HCT116 (cell line): ENCODE measurements at regions not wholly inside any gene's neighbourhood (a gene's known extent, or its start where the extent isn't known, plus 50 kb on each side); places are given as distances from the start of the nearest gene placed in this dataset.

Source experiments
- ATAC-seq: fragments of 200-7000 bp; cut with Tn5 transposase; 2 replicates; pipeline ENCODE4 v1.9.1; 2020; ENCODE audit warnings: mild to moderate bottlenecking, moderate library complexity
- BruUV-seq: library from RNA; stranded (reverse); fragments of 400-500 nt; replicated peaks from 2 replicates; lab custom pipeline; 2021; lab: Mats Ljungman, UMichigan
- CTCF ChIA-PET: fragments of 300-600 bp; sonication (Branson Sonifier 250); formaldehyde crosslinking; loops from one replicate; lab custom pipeline; 2021; ENCODE audit warnings: antibody characterized with exemption; lab: Charles Lee
- POLR2A ChIA-PET: fragments of 300-600, 350-600 bp; sonication (Branson Sonifier 250); formaldehyde crosslinking; loops from one replicate; lab custom pipeline; 2021; ENCODE audit warnings: antibody characterized with exemption; lab: Charles Lee
- RAD21 ChIA-PET, 2 experiments: fragments of 300-600 bp; sonication (Branson Sonifier 250); formaldehyde crosslinking; loops; one replicate each; lab custom pipeline; 2023; ENCODE audit warnings: low total read pairs in 2 of 2; ENCODE audit not compliant: uncharacterized antibody in 2 of 2, unreplicated experiment in 2 of 2, low non-redundant PET in 1 of 2; lab: Charles Lee
- DNase-seq: peaks from one replicate; pipeline ENCODE4 v3.0.0-alpha.2; 2010; ENCODE audit warnings: low read depth, low spot score
- H2AFZ ChIP-seq: fragments of 200-600 bp; shearing (Covaris generic), sonication (generic); 2 replicates; pipeline ENCODE4 v1.6.1; 2017; ENCODE audit warnings: low read depth, mixed run types, mixed read lengths, antibody characterized with exemption, low read length; ENCODE audit not compliant: poor library complexity, severe bottlenecking
- H3K27ac ChIP-seq: 2 replicates; pipeline ENCODE4 v1.5.1; 2012; ENCODE audit warnings: low read depth, low read length
- H3K27me3 ChIP-seq: fragments of 200-600 bp; sonication (generic); 2 replicates; pipeline ENCODE4 v1.6.1; 2016; ENCODE audit warnings: mixed run types, low read length, mixed read lengths; ENCODE audit not compliant: insufficient read depth
- H3K36me3 ChIP-seq, 2 experiments: fragments of 200-500 bp in 1 of 2; fragments of 200-600 bp in 1 of 2; sonication (Bioruptor generic) in 1 of 2; sonication (generic) in 1 of 2; 2 replicates each; pipeline versions ENCODE4 v1.5.1 to v1.6.1; 2014 to 2016; ENCODE audit warnings: low read length in 2 of 2, inconsistent platforms in 1 of 2, mixed read lengths in 1 of 2, mixed run types in 1 of 2; ENCODE audit not compliant: insufficient read depth in 2 of 2, control insufficient read depth in 1 of 2
- H3K4me1 ChIP-seq, 2 experiments: fragments of 200-600 bp in 1 of 2; sonication (generic) in 1 of 2; 2 replicates each; pipeline versions ENCODE4 v1.5.1 to v1.6.1; 2012 to 2017; ENCODE audit warnings: low read length in 2 of 2, inconsistent platforms in 1 of 2, mild to moderate bottlenecking in 1 of 2, mixed read lengths in 1 of 2, mixed run types in 1 of 2, moderate library complexity in 1 of 2; ENCODE audit not compliant: insufficient read depth in 2 of 2, control insufficient read depth in 1 of 2
- H3K4me2 ChIP-seq: fragments of 200-600 bp; sonication (generic); 2 replicates; pipeline ENCODE4 v1.6.1; 2017; ENCODE audit warnings: mixed run types, low read length, mixed read lengths
- H3K4me3 ChIP-seq, 2 experiments: fragments of 200-600 bp in 1 of 2; sonication (generic) in 1 of 2; replicated peaks in 1 of 2; 2 replicates each; pipeline ENCODE4 v1.5.1; 2011 to 2016; ENCODE audit warnings: low read length in 2 of 2, control low read depth in 1 of 2, low read depth in 1 of 2, mild to moderate bottlenecking in 1 of 2, mixed read lengths in 1 of 2, mixed run types in 1 of 2
- H3K79me2 ChIP-seq: fragments of 200-600 bp; sonication (generic); 2 replicates; pipeline ENCODE4 v1.6.1; 2017; ENCODE audit warnings: mild to moderate bottlenecking, mixed run types, low read length, moderate library complexity, mixed read lengths; ENCODE audit not compliant: insufficient read depth
- H3K9ac ChIP-seq: fragments of 200-600 bp; sonication (generic); 2 replicates; pipeline ENCODE4 v1.6.1; 2016; ENCODE audit warnings: low read length, mixed read lengths
- H3K9me2 ChIP-seq: fragments of 200-600 bp; sonication (generic), shearing (Covaris generic); 2 replicates; pipeline ENCODE4 v1.6.1; 2017; ENCODE audit warnings: mixed run types, mild to moderate bottlenecking, moderate library complexity; ENCODE audit not compliant: insufficient read depth
- H3K9me3 ChIP-seq, 2 experiments: fragments of 200-500 bp in 1 of 2; fragments of 200-600 bp in 1 of 2; sonication (Bioruptor generic) in 1 of 2; sonication (generic) in 1 of 2; 2 replicates each; pipeline ENCODE4 v1.6.1; 2014 to 2017; ENCODE audit warnings: low read length in 2 of 2, mixed read lengths in 2 of 2, inconsistent platforms in 1 of 2, low read depth in 1 of 2, mild to moderate bottlenecking in 1 of 2, mixed run types in 1 of 2, moderate library complexity in 1 of 2; ENCODE audit not compliant: control insufficient read depth in 1 of 2, insufficient read depth in 1 of 2
- H4K20me1 ChIP-seq: fragments of 200-600 bp; sonication (generic), shearing (Covaris generic); 2 replicates; pipeline ENCODE4 v1.6.1; 2017; ENCODE audit warnings: mixed run types, mild to moderate bottlenecking, moderate library complexity; ENCODE audit not compliant: insufficient read depth
- CBX3 ChIP-seq: IDR thresholded peaks from 2 replicates; pipeline ENCODE4 v1.6.1; 2012; ENCODE audit warnings: low read depth
- ELF1 ChIP-seq: IDR thresholded peaks from 2 replicates; pipeline ENCODE4 v1.6.1; 2012; ENCODE audit warnings: low read depth, borderline replicate concordance
- EZH2 ChIP-seq: fragments of 200-600 bp; sonication (generic); IDR thresholded peaks from 2 replicates; pipeline ENCODE4 v1.6.1; 2017; ENCODE audit warnings: antibody characterized with exemption, mixed run types
- EZH2phosphoT487 ChIP-seq: fragments of 200-600 bp; IDR thresholded peaks from 2 replicates; pipeline ENCODE4 v1.6.1; 2018; ENCODE audit warnings: antibody characterized with exemption, borderline replicate concordance
- FOSL1 ChIP-seq: IDR thresholded peaks from 2 replicates; pipeline ENCODE4 v1.6.1; 2012; ENCODE audit warnings: low read depth
- POLR2AphosphoS5 ChIP-seq: IDR thresholded peaks from 2 replicates; pipeline ENCODE4 v1.6.1; 2011; ENCODE audit warnings: mild to moderate bottlenecking, low read depth, low read length, moderate library complexity
- REST ChIP-seq: IDR thresholded peaks from 2 replicates; pipeline ENCODE4 v1.6.1; 2012; ENCODE audit warnings: low read depth
- SP1 ChIP-seq: IDR thresholded peaks from 2 replicates; pipeline ENCODE4 v1.6.1; 2012; ENCODE audit warnings: low read depth
- intact Hi-C: fragments of 100-400 bp; cut with micrococcal nuclease; formaldehyde crosslinking; loops from 2 replicates; pipeline ENCODE4 v1.10.0; 2022

DNA sequence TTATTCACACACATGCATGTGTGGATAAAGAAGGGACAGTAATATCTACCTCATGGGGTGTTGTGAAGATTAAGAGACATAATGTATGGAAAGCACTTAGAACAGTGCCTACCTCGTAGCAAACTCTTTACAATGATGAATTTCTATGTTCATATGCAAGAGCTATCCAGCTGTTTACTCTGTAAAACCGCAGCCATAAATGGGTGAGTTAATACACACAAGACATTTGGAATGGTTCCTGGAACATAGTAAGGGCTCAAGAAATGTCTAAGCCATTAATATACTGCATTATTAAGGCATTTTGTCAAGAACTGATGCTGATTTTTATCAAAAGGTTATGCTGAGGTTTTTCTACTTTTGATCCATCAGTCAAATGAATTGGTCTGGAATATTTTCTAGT is 1076.2 kb downstream of the TSN start (continued):
- TF ChIP-seq EZH2phosphoT487 (no peak), CBX3 (no peak)

- H3K36me3 ChIP-seq: no peaks in the 10 kb centered on the region
- H2AFZ ChIP-seq: no peak overlapping the region
- H3K27ac ChIP-seq: no peak overlapping the region
- no peaks in the 10 kb centered on the region for H4K20me1 ChIP-seq
- H3K9me3 ChIP-seq: peaks cover 8 to 13% of the 10 kb centered on the region in 2 experiments; a peak in 2 of 4 replicates
- H3K27me3 ChIP-seq: no peaks in the 10 kb centered on the region
- H3K4me1 ChIP-seq: no peaks in the 10 kb centered on the region
- intact Hi-C loops: no loop called here
- H3K79me2 ChIP-seq: no peaks in the 10 kb centered on the region
- no peak for DNase-seq
- H3K4me3 ChIP-seq: no peak overlapping the region
- H3K9me2 ChIP-seq: no peaks in the 10 kb centered on the region
- no TSS peak for BruUV-seq
- ChIA-PET POLR2A (no interaction called here), RAD21 (no interaction called here), CTCF (no interaction called here)
- TF ChIP-seq REST: no peak
- no peak for TF ChIP-seq ELF1
- no peak for TF ChIP-seq FOSL1
- TF ChIP-seq EZH2phosphoT487: no peak
- no peak for TF ChIP-seq EZH2
- no peak for TF ChIP-seq SP1
- TF ChIP-seq POLR2AphosphoS5: no peak
- ATAC-seq: no peak
- H3K4me2 ChIP-seq: no peak overlapping the region
- no peak overlapping the region for H3K9ac ChIP-seq
Observed at GRCh38 chr2:122843503-122843902, 1088.1 kb downstream of the TSN start.
